HL-60 (cell line): ENCODE measurements at regions not wholly inside any gene's neighbourhood (a gene's known extent, or its start where the extent isn't known, plus 50 kb on each side); places are given as distances from the start of the nearest gene placed in this dataset.

ENCODE experiments used
- CTCF ChIP-seq: IDR thresholded peaks from one replicate; pipeline ENCODE4 v1.5.1; 2011; ENCODE audit warnings: low read length, control low read depth, inconsistent platforms; ENCODE audit not compliant: insufficient read depth
- POLR2AphosphoS5 ChIP-seq: IDR thresholded peaks from 2 replicates; pipeline ENCODE4 v1.6.1; 2012; ENCODE audit warnings: low read depth
- REST ChIP-seq: IDR thresholded peaks from 2 replicates; pipeline ENCODE4 v1.6.1; 2012; ENCODE audit warnings: low read depth; ENCODE audit not compliant: insufficient replicate concordance
- SPI1 ChIP-seq: IDR thresholded peaks from 2 replicates; pipeline ENCODE4 v1.6.1; 2012; ENCODE audit warnings: low read depth, mild to moderate bottlenecking, borderline replicate concordance

- TF ChIP-seq REST (no peak), CTCF (no peak), POLR2AphosphoS5 (no peak), SPI1 (no peak)
Measured at GRCh38 chr4:130266814-130267213, 1170.9 kb downstream of the C4orf33 start.
